ENCODE measurements at regions not wholly inside any gene's neighbourhood (a gene's known extent, or its start where the extent isn't known, plus 50 kb on each side); places are given as distances from the start of the nearest gene placed in this dataset.

DNA sequence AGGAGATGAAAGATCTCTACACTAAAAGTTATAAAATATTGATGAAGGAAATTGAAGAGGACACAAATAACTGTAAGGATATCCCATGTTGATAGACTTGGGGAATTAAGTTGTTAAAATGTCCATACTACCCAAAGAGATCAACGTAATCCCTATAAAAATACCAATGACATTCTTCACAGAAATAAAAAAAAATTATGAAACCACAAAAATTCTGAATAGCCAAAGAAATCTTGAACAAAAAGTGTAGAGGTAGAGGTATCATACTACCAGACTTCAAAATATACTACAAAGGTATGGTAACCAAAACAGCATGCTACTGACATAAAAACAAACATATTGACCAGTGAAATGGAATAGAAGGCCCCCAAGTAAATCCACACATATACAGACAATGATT, 71.5 kb upstream of the ELL2 start:
- TF ChIP-seq YY1 (IDR thresholded peaks at IDR 0.05; ENCODE audit: low read depth) (no peak), GABPA (IDR thresholded peaks at IDR 0.05; ENCODE audit: low read depth) (no peak), MEF2A (IDR thresholded peaks at IDR 0.05; ENCODE audit: borderline replicate concordance, low read depth) (no peak), EZH2phosphoT487 (IDR thresholded peaks at IDR 0.05; ENCODE audit: borderline replicate concordance, low read depth) (no peak), POLR2AphosphoS5 (IDR thresholded peaks at IDR 0.05; ENCODE audit: low read depth, low read length) (no peak), RAD21 (IDR thresholded peaks at IDR 0.05; ENCODE audit: low read length) (no peak)
- TF ChIP-seq, protein P1, sequence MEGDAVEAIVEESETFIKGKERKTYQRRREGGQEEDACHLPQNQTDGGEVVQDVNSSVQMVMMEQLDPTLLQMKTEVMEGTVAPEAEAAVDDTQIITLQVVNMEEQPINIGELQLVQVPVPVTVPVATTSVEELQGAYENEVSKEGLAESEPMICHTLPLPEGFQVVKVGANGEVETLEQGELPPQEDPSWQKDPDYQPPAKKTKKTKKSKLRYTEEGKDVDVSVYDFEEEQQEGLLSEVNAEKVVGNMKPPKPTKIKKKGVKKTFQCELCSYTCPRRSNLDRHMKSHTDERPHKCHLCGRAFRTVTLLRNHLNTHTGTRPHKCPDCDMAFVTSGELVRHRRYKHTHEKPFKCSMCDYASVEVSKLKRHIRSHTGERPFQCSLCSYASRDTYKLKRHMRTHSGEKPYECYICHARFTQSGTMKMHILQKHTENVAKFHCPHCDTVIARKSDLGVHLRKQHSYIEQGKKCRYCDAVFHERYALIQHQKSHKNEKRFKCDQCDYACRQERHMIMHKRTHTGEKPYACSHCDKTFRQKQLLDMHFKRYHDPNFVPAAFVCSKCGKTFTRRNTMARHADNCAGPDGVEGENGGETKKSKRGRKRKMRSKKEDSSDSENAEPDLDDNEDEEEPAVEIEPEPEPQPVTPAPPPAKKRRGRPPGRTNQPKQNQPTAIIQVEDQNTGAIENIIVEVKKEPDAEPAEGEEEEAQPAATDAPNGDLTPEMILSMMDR (IDR thresholded peaks at IDR 0.05) = no peak
- TF ChIP-seq, protein P2, sequence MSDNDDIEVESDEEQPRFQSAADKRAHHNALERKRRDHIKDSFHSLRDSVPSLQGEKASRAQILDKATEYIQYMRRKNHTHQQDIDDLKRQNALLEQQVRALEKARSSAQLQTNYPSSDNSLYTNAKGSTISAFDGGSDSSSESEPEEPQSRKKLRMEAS (IDR thresholded peaks at IDR 0.05; ENCODE audit: low read depth) = no peak
- TF ChIP-seq, protein P3, sequence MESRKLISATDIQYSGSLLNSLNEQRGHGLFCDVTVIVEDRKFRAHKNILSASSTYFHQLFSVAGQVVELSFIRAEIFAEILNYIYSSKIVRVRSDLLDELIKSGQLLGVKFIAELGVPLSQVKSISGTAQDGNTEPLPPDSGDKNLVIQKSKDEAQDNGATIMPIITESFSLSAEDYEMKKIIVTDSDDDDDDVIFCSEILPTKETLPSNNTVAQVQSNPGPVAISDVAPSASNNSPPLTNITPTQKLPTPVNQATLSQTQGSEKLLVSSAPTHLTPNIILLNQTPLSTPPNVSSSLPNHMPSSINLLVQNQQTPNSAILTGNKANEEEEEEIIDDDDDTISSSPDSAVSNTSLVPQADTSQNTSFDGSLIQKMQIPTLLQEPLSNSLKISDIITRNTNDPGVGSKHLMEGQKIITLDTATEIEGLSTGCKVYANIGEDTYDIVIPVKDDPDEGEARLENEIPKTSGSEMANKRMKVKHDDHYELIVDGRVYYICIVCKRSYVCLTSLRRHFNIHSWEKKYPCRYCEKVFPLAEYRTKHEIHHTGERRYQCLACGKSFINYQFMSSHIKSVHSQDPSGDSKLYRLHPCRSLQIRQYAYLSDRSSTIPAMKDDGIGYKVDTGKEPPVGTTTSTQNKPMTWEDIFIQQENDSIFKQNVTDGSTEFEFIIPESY (IDR thresholded peaks at IDR 0.05; ENCODE audit: borderline replicate concordance, low read depth) = no peak
- TF ChIP-seq, protein P4, sequence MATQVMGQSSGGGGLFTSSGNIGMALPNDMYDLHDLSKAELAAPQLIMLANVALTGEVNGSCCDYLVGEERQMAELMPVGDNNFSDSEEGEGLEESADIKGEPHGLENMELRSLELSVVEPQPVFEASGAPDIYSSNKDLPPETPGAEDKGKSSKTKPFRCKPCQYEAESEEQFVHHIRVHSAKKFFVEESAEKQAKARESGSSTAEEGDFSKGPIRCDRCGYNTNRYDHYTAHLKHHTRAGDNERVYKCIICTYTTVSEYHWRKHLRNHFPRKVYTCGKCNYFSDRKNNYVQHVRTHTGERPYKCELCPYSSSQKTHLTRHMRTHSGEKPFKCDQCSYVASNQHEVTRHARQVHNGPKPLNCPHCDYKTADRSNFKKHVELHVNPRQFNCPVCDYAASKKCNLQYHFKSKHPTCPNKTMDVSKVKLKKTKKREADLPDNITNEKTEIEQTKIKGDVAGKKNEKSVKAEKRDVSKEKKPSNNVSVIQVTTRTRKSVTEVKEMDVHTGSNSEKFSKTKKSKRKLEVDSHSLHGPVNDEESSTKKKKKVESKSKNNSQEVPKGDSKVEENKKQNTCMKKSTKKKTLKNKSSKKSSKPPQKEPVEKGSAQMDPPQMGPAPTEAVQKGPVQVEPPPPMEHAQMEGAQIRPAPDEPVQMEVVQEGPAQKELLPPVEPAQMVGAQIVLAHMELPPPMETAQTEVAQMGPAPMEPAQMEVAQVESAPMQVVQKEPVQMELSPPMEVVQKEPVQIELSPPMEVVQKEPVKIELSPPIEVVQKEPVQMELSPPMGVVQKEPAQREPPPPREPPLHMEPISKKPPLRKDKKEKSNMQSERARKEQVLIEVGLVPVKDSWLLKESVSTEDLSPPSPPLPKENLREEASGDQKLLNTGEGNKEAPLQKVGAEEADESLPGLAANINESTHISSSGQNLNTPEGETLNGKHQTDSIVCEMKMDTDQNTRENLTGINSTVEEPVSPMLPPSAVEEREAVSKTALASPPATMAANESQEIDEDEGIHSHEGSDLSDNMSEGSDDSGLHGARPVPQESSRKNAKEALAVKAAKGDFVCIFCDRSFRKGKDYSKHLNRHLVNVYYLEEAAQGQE (IDR thresholded peaks at IDR 0.05; ENCODE audit: low read depth, low read length) = no peak
- TF ChIP-seq, protein P5, sequence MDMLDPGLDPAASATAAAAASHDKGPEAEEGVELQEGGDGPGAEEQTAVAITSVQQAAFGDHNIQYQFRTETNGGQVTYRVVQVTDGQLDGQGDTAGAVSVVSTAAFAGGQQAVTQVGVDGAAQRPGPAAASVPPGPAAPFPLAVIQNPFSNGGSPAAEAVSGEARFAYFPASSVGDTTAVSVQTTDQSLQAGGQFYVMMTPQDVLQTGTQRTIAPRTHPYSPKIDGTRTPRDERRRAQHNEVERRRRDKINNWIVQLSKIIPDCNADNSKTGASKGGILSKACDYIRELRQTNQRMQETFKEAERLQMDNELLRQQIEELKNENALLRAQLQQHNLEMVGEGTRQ (IDR thresholded peaks at IDR 0.05; ENCODE audit: borderline replicate concordance, low read depth, low read length) = no peak

Data from SK-N-SH (cell line).